Effector memory CD4-positive, alpha-beta T cell (primary cell): ENCODE measurements at regions not wholly inside any gene's neighbourhood (a gene's known extent, or its start where the extent isn't known, plus 50 kb on each side); places are given as distances from the start of the nearest gene placed in this dataset.
A peak's percentile ranks its signal among the peaks of the same experiment; 100 is the strongest.

Source experiments
- DNase-seq, 3 donors: peaks; one replicate each; pipeline ENCODE4 v3.0.0-alpha.2; 2020
- H3K27ac ChIP-seq: 2 replicates; pipeline ENCODE4 v1.7.0; 2013; ENCODE audit warnings: mild to moderate bottlenecking, low read length, moderate library complexity; ENCODE audit not compliant: insufficient read depth, poor library complexity, severe bottlenecking
- H3K27me3 ChIP-seq: replicated peaks from 2 replicates; pipeline ENCODE4 v1.7.0; 2013; ENCODE audit warnings: mild to moderate bottlenecking, low read length; ENCODE audit not compliant: insufficient read depth, control insufficient read depth, poor library complexity, severe bottlenecking
- H3K36me3 ChIP-seq: 2 replicates; pipeline ENCODE4 v1.7.0; 2013; ENCODE audit warnings: mild to moderate bottlenecking, low read length, moderate library complexity; ENCODE audit not compliant: control insufficient read depth, insufficient read depth
- H3K4me1 ChIP-seq: 2 replicates; pipeline ENCODE4 v1.7.0; 2013; ENCODE audit warnings: low read length, mild to moderate bottlenecking; ENCODE audit not compliant: control insufficient read depth, insufficient read depth, poor library complexity, severe bottlenecking
- H3K4me3 ChIP-seq: 2 replicates; pipeline ENCODE4 v1.7.0; 2013; ENCODE audit warnings: low read length, low read depth, mild to moderate bottlenecking; ENCODE audit not compliant: insufficient read depth, poor library complexity, severe bottlenecking
- H3K9me3 ChIP-seq: 2 replicates; pipeline ENCODE4 v1.7.0; 2013; ENCODE audit warnings: mild to moderate bottlenecking, low read length, moderate library complexity; ENCODE audit not compliant: control insufficient read depth

DNA sequence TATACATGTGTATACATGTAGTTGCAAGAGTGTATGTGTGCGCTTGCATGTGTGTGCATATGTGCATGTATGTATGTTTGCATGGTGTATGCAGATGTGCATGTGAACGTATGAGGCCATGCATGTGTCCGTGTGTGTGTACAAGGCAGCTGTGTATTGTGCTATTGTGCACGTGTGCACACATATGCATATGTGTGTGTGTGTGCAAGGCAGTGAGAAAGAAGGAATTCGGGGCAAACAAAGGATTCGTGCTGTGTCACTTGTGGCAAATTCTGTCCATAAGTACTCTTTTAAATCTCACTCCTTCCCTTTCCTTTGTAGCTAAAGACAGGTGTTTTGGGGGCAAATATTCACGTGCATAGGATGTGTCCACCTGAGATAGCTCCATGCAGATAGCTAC lies 227.1 kb downstream of the VRK1 start:
- H3K4me3 ChIP-seq: no peak overlapping the region
- H3K4me1 ChIP-seq: no peaks in the 10 kb centered on the region
- H3K27me3 ChIP-seq: peaks cover 3% of the 10 kb centered on the region
- H3K36me3 ChIP-seq: no peaks in the 10 kb centered on the region
- DNase-seq: no peak
- H3K9me3 ChIP-seq: no peaks in the 10 kb centered on the region
- no peak overlapping the region for H3K27ac ChIP-seq

DNA sequence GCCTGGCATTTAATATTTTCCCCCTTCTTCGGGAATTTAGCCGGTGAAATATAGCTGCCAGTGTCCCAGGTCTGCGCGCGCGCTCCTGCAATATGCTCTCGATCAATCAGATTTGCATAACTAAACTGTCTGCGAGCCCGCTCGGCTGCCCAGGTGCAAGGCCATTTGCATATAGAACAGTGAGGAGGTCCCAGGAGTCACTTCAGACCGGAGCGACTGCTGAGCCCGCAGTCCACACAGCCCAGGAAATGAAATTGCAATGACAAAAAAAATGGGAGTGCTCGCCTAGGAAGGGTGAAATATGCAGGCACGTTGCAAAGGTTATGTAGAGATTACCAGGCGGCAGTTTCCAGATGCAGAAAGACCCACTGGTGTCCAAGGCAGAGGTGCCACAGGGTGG lies 228.5 kb downstream of the VRK1 start:
- Histone ChIP-seq H3K9me3 (no peaks in the 10 kb centered on the region), H3K36me3 (no peaks in the 10 kb centered on the region), H3K27me3 (peaks cover 3% of the 10 kb centered on the region), H3K4me1 (no peaks in the 10 kb centered on the region), H3K27ac (no peak overlapping the region), H3K4me3 (no peak overlapping the region)
- no peak for DNase-seq

DNA sequence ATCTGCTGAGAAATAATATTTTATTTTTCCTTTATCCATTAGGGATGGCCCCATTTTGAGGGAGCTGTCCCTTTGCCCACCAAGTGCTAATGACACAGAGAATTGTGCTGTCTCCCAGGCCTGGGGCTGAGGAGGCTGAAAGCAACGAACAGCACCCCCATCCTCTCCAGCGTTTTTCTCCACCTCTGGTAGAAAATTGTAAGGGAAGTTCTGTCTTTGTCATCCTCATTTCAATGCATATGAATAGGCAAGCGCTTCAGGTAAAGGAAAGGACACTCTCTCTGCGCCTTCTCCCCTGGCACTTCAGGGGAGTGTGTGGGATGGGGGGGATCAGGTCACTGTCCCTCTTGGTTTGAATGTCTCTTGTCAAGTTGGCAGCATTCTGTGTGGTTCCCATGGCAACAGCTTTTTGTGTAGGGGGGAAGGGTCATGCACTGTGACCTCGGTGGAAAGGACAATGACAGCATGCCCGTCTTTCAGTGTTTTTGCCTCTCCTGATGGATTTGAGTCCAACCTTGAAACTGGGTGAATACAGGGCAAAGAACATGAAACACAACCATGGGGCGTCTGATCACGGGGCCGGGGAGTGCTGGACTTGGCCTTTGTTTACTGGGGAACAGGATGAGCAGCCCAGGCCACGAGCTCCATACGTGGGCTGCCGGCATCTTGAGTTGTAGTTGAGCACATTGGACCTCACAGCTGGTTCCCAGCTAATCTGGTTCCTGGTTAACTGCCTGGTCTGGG lies 230.2 kb downstream of the VRK1 start:
- Histone ChIP-seq H3K9me3 (no peaks in the 10 kb centered on the region), H3K36me3 (no peaks in the 10 kb centered on the region), H3K4me3 (no peak overlapping the region), H3K27ac (no peak overlapping the region), H3K4me1 (no peaks in the 10 kb centered on the region), H3K27me3 (peaks cover 6% of the 10 kb centered on the region)
- DNase-seq: no peak

DNA sequence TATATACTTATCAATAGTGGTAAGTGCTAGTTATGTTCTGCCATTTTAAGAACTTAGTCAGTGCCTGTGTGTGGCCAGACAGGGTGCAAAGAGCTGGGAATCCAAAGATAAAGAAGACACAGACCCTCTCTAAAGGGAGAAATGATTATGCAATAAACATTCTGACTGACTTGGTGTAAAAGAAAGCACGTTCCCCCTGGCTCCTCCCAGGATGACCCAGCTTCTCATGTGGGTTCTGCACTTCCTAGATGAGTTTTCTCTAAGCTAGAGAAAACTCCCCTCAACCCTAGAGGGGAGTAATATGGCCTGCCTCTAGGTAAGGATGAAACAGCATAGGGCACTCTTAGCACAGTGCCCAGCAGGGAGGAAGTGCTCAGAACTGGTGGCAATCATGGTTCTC lies 231.2 kb downstream of the VRK1 start:
- H3K4me3 ChIP-seq: no peak overlapping the region
- H3K4me1 ChIP-seq: peaks cover 7% of the 10 kb centered on the region
- DNase-seq: no peak
- no peak overlapping the region for H3K27ac ChIP-seq
- no peaks in the 10 kb centered on the region for H3K36me3 ChIP-seq
- H3K27me3 ChIP-seq: peaks cover 7% of the 10 kb centered on the region
- H3K9me3 ChIP-seq: no peaks in the 10 kb centered on the region

DNA sequence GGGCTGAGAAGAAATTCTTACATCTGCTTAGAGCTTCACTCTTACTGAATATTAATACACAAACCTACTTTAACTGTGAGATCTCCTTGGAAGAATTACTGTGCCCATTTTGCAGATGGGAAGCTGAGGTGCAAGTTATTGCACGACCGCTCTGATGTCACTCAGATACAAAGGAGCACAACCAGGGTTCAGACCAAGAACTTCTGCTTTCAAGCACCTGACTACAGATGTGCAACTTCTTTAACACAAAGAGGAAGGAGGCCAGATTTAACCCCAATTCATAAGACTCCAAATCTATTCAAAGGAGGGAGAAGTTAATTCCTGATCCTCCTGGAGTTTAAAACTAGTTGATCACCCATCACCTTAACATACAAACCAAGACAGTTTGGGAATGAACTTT lies 232.6 kb downstream of the VRK1 start:
- Histone ChIP-seq H3K4me1 (peaks cover 9% of the 10 kb centered on the region), H3K4me3 (no peak overlapping the region), H3K9me3 (no peaks in the 10 kb centered on the region), H3K27me3 (peaks cover 7% of the 10 kb centered on the region), H3K36me3 (no peaks in the 10 kb centered on the region), H3K27ac (no peak overlapping the region)
- no peak for DNase-seq

DNA sequence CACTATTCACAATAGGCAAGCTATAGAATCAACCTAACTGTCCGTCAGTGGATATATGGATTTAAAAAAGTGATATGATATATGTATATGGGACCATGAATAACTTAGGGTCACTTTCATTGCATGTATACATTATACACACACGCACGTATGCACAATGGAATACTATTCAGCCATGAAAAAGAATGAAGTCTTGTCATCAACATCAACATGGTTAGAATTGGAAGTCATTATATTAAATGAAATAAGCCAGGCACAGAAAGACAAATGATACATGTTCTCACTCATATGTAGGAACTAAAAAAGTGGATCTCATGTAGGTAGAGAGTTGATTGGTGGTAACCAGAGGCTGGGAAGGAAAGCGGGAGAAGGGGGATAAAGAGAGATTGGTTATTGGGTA lies 234.3 kb downstream of the VRK1 start:
- no peak for DNase-seq
- Histone ChIP-seq H3K36me3 (no peaks in the 10 kb centered on the region), H3K4me3 (no peak overlapping the region), H3K27ac (no peak overlapping the region), H3K4me1 (peaks cover 9% of the 10 kb centered on the region), H3K9me3 (no peaks in the 10 kb centered on the region), H3K27me3 (peaks cover 7% of the 10 kb centered on the region)

DNA sequence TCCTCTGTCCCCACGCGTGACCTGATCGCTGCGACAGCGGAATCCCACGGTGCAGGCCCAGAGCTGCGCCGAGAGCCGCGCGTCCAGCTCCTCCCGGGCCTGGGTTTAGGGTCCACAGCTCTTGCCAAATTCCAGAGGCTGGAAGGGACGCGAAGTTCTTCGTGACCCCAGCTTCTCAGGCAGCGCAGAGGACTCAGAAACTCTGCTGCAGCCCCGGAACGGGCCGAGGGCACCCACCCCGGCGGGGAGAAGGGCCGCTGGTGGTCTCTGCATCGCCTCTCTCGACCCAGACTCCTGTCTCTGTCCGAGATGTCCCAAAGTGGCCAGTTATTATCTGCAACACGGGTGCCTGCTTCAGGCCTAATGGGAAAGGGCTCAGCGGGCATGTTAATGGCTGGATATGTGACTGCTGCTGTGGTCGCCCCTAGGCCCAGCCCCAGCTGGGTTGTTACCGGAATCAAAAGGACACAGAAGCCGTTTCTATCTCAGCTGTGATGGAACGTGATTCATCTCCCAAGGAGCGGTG lies 236.4 kb downstream of the VRK1 start:
- peak overlapping the region; percentile 44 for H3K4me3 ChIP-seq
- H3K4me1 ChIP-seq: peaks cover 9% of the 10 kb centered on the region
- H3K27me3 ChIP-seq: peaks cover 4% of the 10 kb centered on the region
- no peak for DNase-seq
- no peak overlapping the region for H3K27ac ChIP-seq
- H3K36me3 ChIP-seq: no peaks in the 10 kb centered on the region
- H3K9me3 ChIP-seq: no peaks in the 10 kb centered on the region

DNA sequence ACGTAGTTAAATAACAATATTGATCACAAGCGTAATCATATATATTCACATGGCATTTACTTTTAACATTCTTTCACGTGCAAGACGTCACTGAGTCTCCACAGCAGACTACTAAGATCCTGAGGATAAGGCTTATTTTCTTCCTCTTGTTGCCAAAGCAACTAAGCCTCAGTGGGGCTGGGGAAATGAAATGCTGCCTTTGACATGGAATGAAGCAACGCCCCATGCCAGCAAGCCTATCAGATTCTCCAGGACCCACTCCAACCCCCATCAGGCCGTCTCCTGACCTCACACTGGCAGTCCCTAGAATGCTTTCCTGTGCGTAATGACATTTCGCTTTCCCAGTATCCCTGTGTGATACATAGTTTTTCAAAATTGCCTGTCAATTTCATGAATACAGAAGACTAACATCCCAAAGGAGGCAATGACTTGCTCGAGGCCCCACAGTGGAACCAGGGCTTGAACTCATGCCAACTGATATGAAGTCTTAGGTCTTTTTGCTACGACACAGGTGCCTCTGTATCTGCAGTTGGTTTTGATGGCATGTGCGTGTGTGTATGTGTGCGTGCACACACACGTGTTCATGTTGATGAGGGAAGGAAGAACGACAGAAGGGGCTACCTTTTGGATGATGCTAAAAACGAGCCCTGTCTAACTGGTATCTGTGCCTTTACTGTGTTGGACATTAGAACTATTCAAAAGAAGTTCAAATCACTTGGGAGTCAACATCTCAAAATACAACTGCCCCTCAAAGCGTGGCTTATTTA lies 239.1 kb downstream of the VRK1 start:
- DNase-seq: no peak
- H3K9me3 ChIP-seq: peaks cover 3% of the 10 kb centered on the region

DNA sequence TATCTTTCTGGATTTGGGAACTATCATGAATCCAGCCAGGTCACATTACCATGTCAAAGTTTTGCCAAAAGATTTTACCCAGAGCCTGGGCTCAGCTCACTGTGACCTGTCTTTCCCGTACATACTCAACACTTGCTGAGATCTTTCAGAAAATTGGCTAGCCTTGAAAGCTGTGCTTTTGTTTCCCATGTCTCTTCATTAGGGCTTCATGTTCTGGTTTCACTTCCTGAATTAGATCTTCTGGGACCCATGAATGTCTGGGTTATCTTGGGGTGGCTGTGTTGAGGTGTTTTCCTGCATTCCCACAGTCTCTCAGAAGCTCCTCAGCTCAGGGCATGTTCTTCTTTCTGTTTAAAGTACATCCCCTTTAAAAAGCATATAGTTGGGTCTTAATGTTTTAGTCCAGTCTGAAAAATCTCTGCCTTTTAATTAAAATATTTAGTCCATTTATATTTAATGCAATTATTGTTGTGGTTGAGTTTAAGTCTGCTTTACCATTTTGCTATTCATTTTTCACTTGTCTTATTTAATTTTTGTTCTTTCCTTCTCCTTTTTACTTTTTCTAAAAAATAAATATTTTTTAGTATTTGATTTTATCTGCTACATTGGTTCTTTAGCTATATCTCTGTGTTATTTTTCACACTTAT lies 242.7 kb downstream of the VRK1 start:
- no peaks in the 10 kb centered on the region for H3K4me1 ChIP-seq
- peaks cover 3% of the 10 kb centered on the region for H3K9me3 ChIP-seq
- no peak for DNase-seq
- no peaks in the 10 kb centered on the region for H3K27me3 ChIP-seq
- no peak overlapping the region for H3K27ac ChIP-seq
- no peak overlapping the region for H3K4me3 ChIP-seq
- H3K36me3 ChIP-seq: no peaks in the 10 kb centered on the region

More for the DNA sequence above, 239.1 kb downstream of the VRK1 start:
- Histone ChIP-seq H3K27ac (no peak overlapping the region), H3K27me3 (peaks cover 4% of the 10 kb centered on the region), H3K4me1 (peaks cover 9% of the 10 kb centered on the region), H3K4me3 (no peak overlapping the region), H3K36me3 (no peaks in the 10 kb centered on the region)

DNA sequence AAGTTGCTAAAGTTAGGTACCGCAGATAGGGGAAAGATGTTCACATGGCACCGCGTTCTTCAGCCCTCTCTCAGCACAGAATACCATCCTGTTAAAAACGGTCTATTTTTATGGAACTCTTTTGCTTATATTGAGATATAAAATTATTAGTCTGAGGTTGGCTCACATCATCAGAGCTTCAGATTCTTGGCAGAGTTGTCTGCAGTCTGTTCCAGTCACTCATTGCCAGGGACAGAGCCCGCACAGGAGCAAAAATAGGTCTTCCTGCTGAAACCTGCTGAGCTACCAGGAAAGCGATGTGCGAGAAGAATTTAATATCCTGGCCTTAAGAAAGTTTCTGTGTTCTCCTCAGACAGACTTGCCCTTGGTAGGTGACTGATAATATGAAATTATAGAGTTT lies 249.8 kb downstream of the VRK1 start:
- Histone ChIP-seq H3K36me3 (no peaks in the 10 kb centered on the region), H3K4me3 (no peak overlapping the region), H3K27me3 (no peaks in the 10 kb centered on the region), H3K27ac (no peak overlapping the region), H3K4me1 (no peaks in the 10 kb centered on the region), H3K9me3 (no peaks in the 10 kb centered on the region)
- DNase-seq: no peak
